ENCODE measurements at regions not wholly inside any gene's neighbourhood (a gene's known extent, or its start where the extent isn't known, plus 50 kb on each side); places are given as distances from the start of the nearest gene placed in this dataset.

GRCh38 chr13:73829416-73829815, 304.8 kb downstream of the KLF12 start:
- no peak for TF ChIP-seq CTCF (IDR thresholded peaks at IDR 0.05; ENCODE audit: insufficient read depth, low read depth, low read length, missing control alignments)
- no peak for DNase-seq (ENCODE audit: low read depth)
- H3K4me3 ChIP-seq (ENCODE audit: low read length), result no peak overlapping the region

GRCh38 chr13:73828811-73829210, 305.4 kb downstream of the KLF12 start:
- no peak overlapping the region for H3K4me3 ChIP-seq (ENCODE audit: low read length)
- no peak for DNase-seq (ENCODE audit: low read depth)
- TF ChIP-seq CTCF (IDR thresholded peaks at IDR 0.05; ENCODE audit: insufficient read depth, low read depth, low read length, missing control alignments), result no peak

GRCh38 chr13:73827434-73827833, 306.8 kb downstream of the KLF12 start:
- no peak for DNase-seq (ENCODE audit: low read depth)
- H3K4me3 ChIP-seq (ENCODE audit: low read length), result no peak overlapping the region
- TF ChIP-seq CTCF (IDR thresholded peaks at IDR 0.05; ENCODE audit: insufficient read depth, low read depth, low read length, missing control alignments), result no peak

GRCh38 chr13:73825143-73825542, 309.1 kb downstream of the KLF12 start:
- no peak overlapping the region for H3K4me3 ChIP-seq (ENCODE audit: low read length)
- DNase-seq (ENCODE audit: low read depth), result no peak
- no peak for TF ChIP-seq CTCF (IDR thresholded peaks at IDR 0.05; ENCODE audit: insufficient read depth, low read depth, low read length, missing control alignments)

- DNase-seq (ENCODE audit: low read depth), result no peak
- H3K4me3 ChIP-seq (ENCODE audit: low read length), result no peak overlapping the region
- no peak for TF ChIP-seq CTCF (IDR thresholded peaks at IDR 0.05; ENCODE audit: insufficient read depth, low read depth, low read length, missing control alignments)
These were observed 311.3 kb downstream of the KLF12 start for GRCh38 chr13:73822668-73823592.

- DNase-seq (ENCODE audit: low read depth), result no peak
- no peak for TF ChIP-seq CTCF (IDR thresholded peaks at IDR 0.05; ENCODE audit: insufficient read depth, low read depth, low read length, missing control alignments)
- H3K4me3 ChIP-seq (ENCODE audit: low read length), result no peak overlapping the region
These were observed 313.5 kb downstream of the KLF12 start for GRCh38 chr13:73820688-73821087.

- TF ChIP-seq CTCF (IDR thresholded peaks at IDR 0.05; ENCODE audit: insufficient read depth, low read depth, low read length, missing control alignments), result no peak
- no peak for DNase-seq (ENCODE audit: low read depth)
- no peak overlapping the region for H3K4me3 ChIP-seq (ENCODE audit: low read length)
These were observed 313.9 kb downstream of the KLF12 start for GRCh38 chr13:73820285-73820684.
